ENCODE measurements at regions not wholly inside any gene's neighbourhood (a gene's known extent, or its start where the extent isn't known, plus 50 kb on each side); places are given as distances from the start of the nearest gene placed in this dataset.

DNA sequence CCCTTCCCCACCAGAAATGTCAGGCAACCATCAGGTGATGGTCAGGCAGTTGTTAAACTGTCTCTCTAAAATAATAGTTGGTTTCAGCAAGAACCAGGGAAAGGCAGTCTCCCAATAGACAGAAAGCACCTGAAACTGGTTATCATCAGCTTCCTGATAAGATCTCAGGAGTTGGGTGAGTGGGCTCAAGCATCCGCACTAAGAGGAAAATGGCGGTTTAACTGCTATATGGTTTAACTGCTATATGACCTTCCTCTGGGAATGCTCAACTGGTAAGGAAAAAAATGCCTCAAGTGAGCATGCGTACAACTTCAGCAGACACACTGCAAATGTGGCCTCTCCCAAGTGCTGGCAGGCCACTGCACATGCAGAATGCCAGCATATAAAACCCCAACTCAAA lies 240.8 kb upstream of the CMC1 start:
- Mint-ChIP-seq H3K27ac (no peak overlapping the region), H3K4me1 (ENCODE audit: low read depth) (no peaks in the 10 kb centered on the region), H3K4me3 (ENCODE audit: low read depth) (no peak overlapping the region), H3K36me3 (ENCODE audit: insufficient read depth) (peaks cover 4% of the 10 kb centered on the region), H3K27me3 (no peaks in the 10 kb centered on the region), H3K9me3 (ENCODE audit: low read depth) (peaks cover 12% of the 10 kb centered on the region)
- no peak for TF ChIP-seq CTCF (IDR thresholded peaks at IDR 0.05; ENCODE audit: unreplicated experiment)
- DNase-seq (ENCODE audit: low spot score, unreplicated experiment), result no peak

DNA sequence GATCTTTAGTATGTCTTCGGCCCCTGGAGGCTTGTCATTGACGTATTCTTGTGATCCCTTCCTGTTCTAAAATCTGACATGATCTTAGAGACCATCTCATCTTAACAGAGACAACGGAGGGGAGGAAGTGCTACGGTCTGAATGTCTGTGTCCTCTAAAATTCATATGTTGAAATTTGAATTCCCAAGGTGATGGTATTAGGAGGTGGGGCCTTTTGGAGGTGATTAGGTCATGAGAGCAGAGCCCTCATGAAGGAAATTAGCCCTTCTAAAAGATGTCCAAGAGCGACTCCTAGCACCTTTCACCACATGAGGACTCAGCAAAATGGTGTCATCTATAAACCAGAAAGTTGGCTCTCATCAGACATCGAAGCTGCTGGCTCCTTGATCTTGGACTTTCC lies 233.2 kb upstream of the CMC1 start:
- no peaks in the 10 kb centered on the region for H3K27me3 Mint-ChIP-seq
- H3K36me3 Mint-ChIP-seq (ENCODE audit: insufficient read depth), result peaks cover 1% of the 10 kb centered on the region
- no peak overlapping the region for H3K27ac Mint-ChIP-seq
- H3K4me1 Mint-ChIP-seq (ENCODE audit: low read depth), result peaks cover 4% of the 10 kb centered on the region
- no peak for TF ChIP-seq CTCF (IDR thresholded peaks at IDR 0.05; ENCODE audit: unreplicated experiment)
- no peak overlapping the region for H3K4me3 Mint-ChIP-seq (ENCODE audit: low read depth)
- DNase-seq (ENCODE audit: low spot score, unreplicated experiment), result no peak
- peaks cover 8% of the 10 kb centered on the region for H3K9me3 Mint-ChIP-seq (ENCODE audit: low read depth)

GRCh38 chr3:28012830-28013229 lies 228.6 kb upstream of the CMC1 start:
- no peak for TF ChIP-seq CTCF (IDR thresholded peaks at IDR 0.05; ENCODE audit: unreplicated experiment)
- Mint-ChIP-seq H3K4me1 (ENCODE audit: low read depth) (peaks cover 4% of the 10 kb centered on the region), H3K27ac (no peak overlapping the region), H3K4me3 (ENCODE audit: low read depth) (no peak overlapping the region), H3K9me3 (ENCODE audit: low read depth) (no peaks in the 10 kb centered on the region), H3K36me3 (ENCODE audit: insufficient read depth) (no peaks in the 10 kb centered on the region), H3K27me3 (no peaks in the 10 kb centered on the region)
- no peak for DNase-seq (ENCODE audit: low spot score, unreplicated experiment)

DNA sequence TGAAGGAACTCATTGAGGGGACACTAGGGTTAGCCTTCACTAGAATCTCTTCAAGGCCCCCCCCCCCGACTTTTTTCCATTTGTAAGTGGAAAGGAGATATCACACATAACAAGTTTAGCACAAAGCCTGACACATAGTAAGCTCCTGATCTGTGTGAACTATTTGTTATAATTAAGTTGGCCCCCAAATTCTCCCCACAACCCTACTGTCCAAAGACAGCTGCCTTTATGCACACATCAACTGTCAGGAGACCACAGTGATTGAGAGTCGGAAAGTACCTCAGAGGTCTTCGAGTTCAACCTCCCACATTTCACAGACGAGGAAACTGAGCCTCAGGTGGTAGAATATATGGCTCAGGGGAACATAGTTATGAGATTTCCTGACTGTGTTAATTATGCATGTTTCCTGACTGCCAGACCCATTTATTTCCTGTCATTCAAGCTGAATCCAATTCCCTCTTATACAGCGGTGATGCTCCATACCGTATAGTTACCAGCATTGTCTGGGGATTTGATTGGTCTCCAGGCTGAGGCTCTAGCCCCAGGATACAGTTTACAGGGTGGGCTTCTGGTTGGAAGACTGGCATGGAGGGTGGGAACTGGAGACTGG lies 227.4 kb upstream of the CMC1 start:
- DNase-seq (ENCODE audit: low spot score, unreplicated experiment), result no peak
- H3K27me3 Mint-ChIP-seq, result no peaks in the 10 kb centered on the region
- peaks cover 4% of the 10 kb centered on the region for H3K4me1 Mint-ChIP-seq (ENCODE audit: low read depth)
- H3K36me3 Mint-ChIP-seq (ENCODE audit: insufficient read depth), result no peaks in the 10 kb centered on the region
- H3K4me3 Mint-ChIP-seq (ENCODE audit: low read depth), result no peak overlapping the region
- H3K27ac Mint-ChIP-seq, result no peak overlapping the region
- H3K9me3 Mint-ChIP-seq (ENCODE audit: low read depth), result no peaks in the 10 kb centered on the region
- TF ChIP-seq CTCF (IDR thresholded peaks at IDR 0.05; ENCODE audit: unreplicated experiment), result no peak

GRCh38 chr3:28018925-28019718 lies 222.3 kb upstream of the CMC1 start:
- TF ChIP-seq CTCF (IDR thresholded peaks at IDR 0.05; ENCODE audit: unreplicated experiment), result no peak
- Mint-ChIP-seq H3K27me3 (no peaks in the 10 kb centered on the region), H3K9me3 (ENCODE audit: low read depth) (peaks cover 7% of the 10 kb centered on the region), H3K36me3 (ENCODE audit: insufficient read depth) (peaks cover 6% of the 10 kb centered on the region), H3K4me1 (ENCODE audit: low read depth) (peaks cover 6% of the 10 kb centered on the region), H3K4me3 (ENCODE audit: low read depth) (no peak overlapping the region), H3K27ac (peak overlapping the region; percentile 20)
- DNase-seq (ENCODE audit: low spot score, unreplicated experiment), result no peak

Data from progenitor cell of endocrine pancreas (in vitro differentiated cells).